Adipocyte (in vitro differentiated cells): ENCODE measurements at regions not wholly inside any gene's neighbourhood (a gene's known extent, or its start where the extent isn't known, plus 50 kb on each side); places are given as distances from the start of the nearest gene placed in this dataset.
"Not testable (repeated sequence)": the region's sequence is repeated elsewhere in the genome, so short reads cannot be mapped to it uniquely, and the experiment has no call there.

Source experiments
- DNase-seq: peaks from one replicate; pipeline ENCODE4 v3.0.0-alpha.2; 2015; ENCODE audit warnings: low read depth
- H3K27me3 ChIP-seq: replicated peaks from 2 replicates; pipeline ENCODE4 v1.7.0; 2013; ENCODE audit warnings: mild to moderate bottlenecking, low read length, moderate library complexity; ENCODE audit not compliant: control insufficient read depth, insufficient read depth
- H3K36me3 ChIP-seq: 2 replicates; pipeline ENCODE4 v1.7.0; 2013; ENCODE audit warnings: low read length, mild to moderate bottlenecking, moderate library complexity; ENCODE audit not compliant: control insufficient read depth, insufficient read depth, severe bottlenecking
- H3K4me1 ChIP-seq: 2 replicates; pipeline ENCODE4 v1.7.0; 2013; ENCODE audit warnings: mild to moderate bottlenecking, low read length, moderate library complexity; ENCODE audit not compliant: control insufficient read depth, insufficient read depth
- H3K4me3 ChIP-seq: 2 replicates; pipeline ENCODE4 v1.7.0; 2013; ENCODE audit warnings: mild to moderate bottlenecking, low read length, moderate library complexity
- H3K9ac ChIP-seq: 2 replicates; pipeline ENCODE4 v1.7.0; 2013; ENCODE audit warnings: mild to moderate bottlenecking, low read length, moderate library complexity
- H3K9me3 ChIP-seq: 2 replicates; pipeline ENCODE4 v1.7.0; 2013; ENCODE audit warnings: mild to moderate bottlenecking, low read length, moderate library complexity; ENCODE audit not compliant: control insufficient read depth

GRCh38 chr6:86529635-86530034 lies 407.7 kb upstream of the HTR1E start:
- H3K36me3 ChIP-seq, result no peaks in the 10 kb centered on the region
- no peak overlapping the region for H3K4me3 ChIP-seq
- no peaks in the 10 kb centered on the region for H3K27me3 ChIP-seq
- H3K9me3 ChIP-seq, result no peaks in the 10 kb centered on the region
- H3K4me1 ChIP-seq, result no peaks in the 10 kb centered on the region
- DNase-seq, result no peak
- H3K9ac ChIP-seq, result no peak overlapping the region

DNA sequence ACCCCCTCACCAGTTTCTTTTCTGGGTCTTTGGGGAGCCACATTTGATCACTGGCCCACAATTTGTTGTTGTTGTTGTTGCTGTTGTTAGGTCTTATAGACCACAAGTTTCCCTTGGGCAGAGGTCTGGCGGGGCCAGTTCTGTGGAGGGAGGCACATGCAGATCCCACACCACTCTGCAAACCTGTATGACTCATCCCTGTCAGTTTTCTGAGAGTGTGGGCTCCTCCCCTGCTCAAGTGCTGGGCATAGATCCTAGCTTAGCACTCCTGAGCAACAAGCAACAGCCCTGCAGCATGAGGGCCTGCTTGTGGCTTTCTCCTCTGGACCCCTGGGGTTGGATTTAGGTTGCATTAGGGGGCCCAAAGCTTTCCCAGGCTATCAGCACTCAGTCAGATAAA lies 411.1 kb upstream of the HTR1E start:
- no peak for DNase-seq
- Histone ChIP-seq H3K9ac (no peak overlapping the region), H3K4me1 (no peaks in the 10 kb centered on the region), H3K27me3 (no peaks in the 10 kb centered on the region), H3K9me3 (peaks cover 2% of the 10 kb centered on the region), H3K36me3 (no peaks in the 10 kb centered on the region), H3K4me3 (no peak overlapping the region)

DNA sequence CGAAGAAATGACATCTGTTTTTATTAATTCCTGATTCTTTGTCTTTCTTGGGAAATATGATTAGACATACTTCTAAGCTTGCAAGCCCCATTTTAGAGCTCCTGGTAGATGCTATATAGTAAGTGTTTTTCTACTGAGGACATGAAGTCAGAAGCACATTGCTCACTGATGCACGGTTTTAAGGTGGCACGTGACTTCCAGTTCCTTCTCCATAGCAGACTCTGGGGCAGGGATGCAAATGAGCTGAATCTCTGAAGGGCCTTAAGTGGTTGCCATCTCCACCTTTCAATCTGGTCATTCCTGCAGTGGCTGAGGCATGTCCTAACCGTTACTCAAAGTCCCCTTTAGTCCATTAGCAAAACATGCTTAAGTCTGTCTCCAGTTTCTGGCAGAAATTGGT lies 421.2 kb upstream of the HTR1E start:
- Histone ChIP-seq H3K27me3 (no peaks in the 10 kb centered on the region), H3K4me3 (no peak overlapping the region)
- no peak for DNase-seq

DNA sequence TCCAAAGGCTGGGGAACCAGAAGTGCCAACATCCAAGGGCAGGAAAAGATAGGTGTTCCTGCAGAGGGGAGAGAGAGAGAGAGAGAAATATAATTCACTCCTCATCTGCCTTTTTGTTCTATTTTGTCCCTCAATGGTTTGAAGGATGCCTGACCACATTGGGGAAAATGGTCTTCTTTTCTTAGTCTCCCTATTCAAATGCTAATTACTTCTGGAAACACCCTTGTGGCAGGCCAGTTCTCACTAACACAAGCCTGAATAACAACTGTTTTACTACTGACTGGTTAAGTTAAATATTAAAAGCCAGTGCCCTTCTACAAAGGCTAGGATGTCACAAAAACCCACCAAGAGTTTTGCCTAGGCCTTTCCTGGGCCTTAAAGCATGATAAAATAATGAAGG lies 425.4 kb upstream of the HTR1E start:
- H3K27me3 ChIP-seq, result no peaks in the 10 kb centered on the region
- H3K4me1 ChIP-seq, result no peaks in the 10 kb centered on the region
- no peak for DNase-seq
- no peak overlapping the region for H3K4me3 ChIP-seq
- no peaks in the 10 kb centered on the region for H3K36me3 ChIP-seq
- no peaks in the 10 kb centered on the region for H3K9me3 ChIP-seq
- no peak overlapping the region for H3K9ac ChIP-seq

More for the DNA sequence above, 421.2 kb upstream of the HTR1E start:
- Histone ChIP-seq H3K9ac (no peak overlapping the region), H3K9me3 (peaks cover 4% of the 10 kb centered on the region), H3K4me1 (no peaks in the 10 kb centered on the region), H3K36me3 (no peaks in the 10 kb centered on the region)

GRCh38 chr6:86508230-86508629 lies 429.1 kb upstream of the HTR1E start:
- no peak for DNase-seq
- no peak overlapping the region for H3K4me3 ChIP-seq
- H3K9me3 ChIP-seq, result no peaks in the 10 kb centered on the region
- no peaks in the 10 kb centered on the region for H3K4me1 ChIP-seq
- H3K27me3 ChIP-seq, result no peaks in the 10 kb centered on the region
- no peaks in the 10 kb centered on the region for H3K36me3 ChIP-seq
- H3K9ac ChIP-seq, result no peak overlapping the region

DNA sequence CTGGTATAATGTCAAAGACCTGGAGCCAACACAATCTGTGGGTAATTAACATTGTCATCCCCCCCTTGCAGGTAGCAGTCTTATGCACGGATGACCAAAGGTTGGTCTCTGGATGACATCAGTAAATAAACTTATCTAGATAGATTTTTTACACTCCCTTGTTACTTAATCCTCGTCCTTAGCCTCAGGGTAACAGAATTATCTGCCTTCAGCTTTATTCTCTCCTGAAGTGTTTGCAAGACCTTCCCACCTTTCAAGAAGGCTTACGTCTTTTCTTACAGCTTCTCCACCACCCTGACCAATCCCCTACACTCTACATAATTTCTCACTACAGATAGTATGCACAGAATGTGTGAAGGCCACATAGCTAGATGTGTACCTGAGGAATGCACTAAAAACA lies 434.8 kb upstream of the HTR1E start:
- Histone ChIP-seq H3K4me3 (no peak overlapping the region), H3K4me1 (no peaks in the 10 kb centered on the region), H3K9me3 (no peaks in the 10 kb centered on the region), H3K36me3 (no peaks in the 10 kb centered on the region), H3K9ac (no peak overlapping the region), H3K27me3 (no peaks in the 10 kb centered on the region)
- no peak for DNase-seq

DNA sequence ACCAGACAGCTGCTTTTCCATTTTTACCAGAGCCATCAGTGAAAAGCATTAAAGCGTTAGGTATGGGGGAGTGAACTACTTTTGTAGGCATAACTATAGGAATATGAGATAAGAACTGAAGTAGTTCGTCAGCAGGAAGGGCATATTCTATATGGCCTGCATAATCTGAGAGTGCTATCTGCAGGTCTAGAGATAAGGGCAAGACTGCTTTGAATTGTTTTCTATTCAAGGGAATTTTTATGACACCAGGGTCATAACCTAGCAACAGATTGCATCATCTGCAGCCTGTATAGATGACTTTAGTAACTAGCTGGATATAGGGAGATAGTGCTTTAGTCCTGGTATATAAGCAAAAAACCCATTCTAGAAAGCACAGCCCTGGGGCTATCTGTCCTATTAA lies 437.3 kb upstream of the HTR1E start:
- Histone ChIP-seq H3K27me3 (no peaks in the 10 kb centered on the region), H3K4me1 (no peaks in the 10 kb centered on the region), H3K9me3 (no peaks in the 10 kb centered on the region), H3K4me3 (no peak overlapping the region), H3K36me3 (no peaks in the 10 kb centered on the region), H3K9ac (no peak overlapping the region)
- no peak for DNase-seq

GRCh38 chr6:86489042-86489441 lies 448.3 kb upstream of the HTR1E start:
- DNase-seq, H3K4me3 ChIP-seq, H3K9ac ChIP-seq, H3K9me3 ChIP-seq, H3K36me3 ChIP-seq, H3K4me1 ChIP-seq, H3K27me3 ChIP-seq: not testable (repeated sequence)

- H3K4me1 ChIP-seq, result no peaks in the 10 kb centered on the region
- no peak overlapping the region for H3K4me3 ChIP-seq
- no peaks in the 10 kb centered on the region for H3K27me3 ChIP-seq
- no peaks in the 10 kb centered on the region for H3K36me3 ChIP-seq
- H3K9me3 ChIP-seq, result no peaks in the 10 kb centered on the region
- H3K9ac ChIP-seq, result no peak overlapping the region
- DNase-seq, result no peak
Measured at GRCh38 chr6:86487660-86488221, 449.6 kb upstream of the HTR1E start.

DNA sequence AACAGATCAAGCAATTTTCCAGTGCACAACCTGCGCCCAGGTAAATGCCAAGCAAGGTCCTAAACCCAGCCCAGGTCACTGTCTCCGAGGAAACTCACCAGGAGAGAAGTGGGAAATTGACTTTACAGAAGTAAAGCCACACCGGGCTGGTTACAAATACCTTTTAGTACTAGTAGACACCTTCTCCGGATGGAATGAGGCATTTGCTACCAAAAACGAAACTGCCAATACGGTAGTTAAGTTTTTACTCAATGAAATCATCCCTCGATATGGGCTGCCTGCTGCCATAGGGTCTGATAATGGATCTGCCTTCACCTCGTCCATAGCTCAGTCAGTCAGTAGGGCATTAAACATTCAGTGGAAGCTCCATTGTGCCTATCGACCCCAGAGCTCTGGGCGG lies 459.0 kb upstream of the HTR1E start:
- H3K36me3 ChIP-seq, H3K9ac ChIP-seq, H3K27me3 ChIP-seq, DNase-seq, H3K4me1 ChIP-seq, H3K4me3 ChIP-seq, H3K9me3 ChIP-seq: not testable (repeated sequence)

- no peaks in the 10 kb centered on the region for H3K4me1 ChIP-seq
- no peak overlapping the region for H3K4me3 ChIP-seq
- no peaks in the 10 kb centered on the region for H3K27me3 ChIP-seq
- DNase-seq, result no peak
- no peaks in the 10 kb centered on the region for H3K9me3 ChIP-seq
- no peak overlapping the region for H3K9ac ChIP-seq
- no peaks in the 10 kb centered on the region for H3K36me3 ChIP-seq
Measured at GRCh38 chr6:86477500-86478148, 459.7 kb upstream of the HTR1E start.

GRCh38 chr6:86476311-86476710 lies 461.0 kb upstream of the HTR1E start:
- Histone ChIP-seq H3K4me3 (no peak overlapping the region), H3K36me3 (no peaks in the 10 kb centered on the region), H3K27me3 (no peaks in the 10 kb centered on the region), H3K4me1 (no peaks in the 10 kb centered on the region), H3K9ac (no peak overlapping the region), H3K9me3 (no peaks in the 10 kb centered on the region)
- no peak for DNase-seq
